ENCODE measurements at regions not wholly inside any gene's neighbourhood (a gene's known extent, or its start where the extent isn't known, plus 50 kb on each side); places are given as distances from the start of the nearest gene placed in this dataset.

DNA sequence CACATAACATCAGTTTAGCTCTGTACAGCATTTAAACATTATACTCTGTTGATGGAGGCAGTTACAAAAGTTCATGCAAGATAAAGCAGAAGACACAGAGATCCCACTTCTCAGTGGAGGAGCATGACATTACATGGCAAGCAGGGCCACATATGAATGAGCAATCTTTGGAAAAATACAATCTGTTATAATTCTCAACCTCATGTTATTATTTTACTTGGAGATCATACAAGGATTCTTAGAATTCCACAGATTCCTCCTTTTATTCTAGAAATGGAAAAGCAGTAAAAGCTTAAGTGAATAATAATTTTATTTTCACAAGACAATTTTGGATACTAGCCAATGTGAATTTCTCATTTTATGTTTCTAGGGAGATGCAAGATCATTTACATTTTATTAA is 66.6 kb downstream of the IFI44 start:
- no peak for TF ChIP-seq CTCF (IDR thresholded peaks at IDR 0.05; ENCODE audit: low read depth, low read length)
- no peak for TF ChIP-seq EZH2phosphoT487 (IDR thresholded peaks at IDR 0.05; ENCODE audit: low read depth)
